ENCODE measurements at regions not wholly inside any gene's neighbourhood (a gene's known extent, or its start where the extent isn't known, plus 50 kb on each side); places are given as distances from the start of the nearest gene placed in this dataset.

GRCh38 chr18:45423659-45424058 lies 191.6 kb upstream of the SLC14A2 start:
- no peak for TF ChIP-seq CTCF (IDR thresholded peaks at IDR 0.05; ENCODE audit: extremely low read depth in 1 of 2, insufficient read depth in 1 of 2, low read depth in 1 of 2, low read length in 2 of 2)
- TF ChIP-seq POLR2AphosphoS5 (IDR thresholded peaks at IDR 0.05; ENCODE audit: insufficient read depth, low read depth, low read length), result no peak
- TF ChIP-seq POLR2A (IDR thresholded peaks at IDR 0.05; ENCODE audit: low read depth, low read length), result no peak

Data from endothelial cell of umbilical vein (primary cell).